ENCODE measurements at regions not wholly inside any gene's neighbourhood (a gene's known extent, or its start where the extent isn't known, plus 50 kb on each side); places are given as distances from the start of the nearest gene placed in this dataset.

DNA sequence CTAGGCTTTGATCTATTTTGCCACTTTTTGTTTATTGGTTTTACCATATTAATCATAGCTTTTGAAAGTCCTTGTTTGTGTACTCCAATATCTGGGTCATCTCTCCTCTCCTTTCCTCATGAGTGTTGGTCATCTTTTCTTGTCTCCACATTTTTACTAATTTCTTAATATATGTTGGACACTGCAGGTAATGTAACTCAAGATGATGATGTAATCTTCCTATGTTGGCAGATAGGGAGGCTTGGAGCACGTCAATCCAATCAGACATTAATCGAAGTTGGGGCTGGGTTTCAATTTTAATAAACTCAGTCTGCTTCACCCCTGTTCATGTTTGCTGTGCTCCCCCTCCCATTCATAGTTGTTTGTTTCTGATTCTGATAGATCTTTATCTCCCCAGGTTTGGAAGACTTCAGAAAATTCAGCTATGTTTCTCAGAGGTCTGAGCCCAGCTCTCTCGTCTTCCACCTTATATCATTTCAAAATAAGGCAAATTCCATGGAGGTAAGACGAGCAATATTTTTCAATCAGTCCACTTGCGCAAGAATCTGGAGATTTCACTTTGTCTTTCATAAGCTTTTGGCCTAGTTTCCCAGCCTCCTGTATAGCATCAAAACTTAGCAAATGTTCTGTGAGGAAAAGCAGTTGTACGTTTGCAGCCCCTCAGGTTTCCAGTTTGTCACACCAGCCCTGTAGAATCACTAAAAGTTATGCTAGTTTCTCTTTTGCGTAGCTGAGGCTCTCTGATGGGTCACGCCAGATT, 504.1 kb downstream of the TMTC2 start:
- no peak for DNase-seq (ENCODE audit: low read depth)

DNA sequence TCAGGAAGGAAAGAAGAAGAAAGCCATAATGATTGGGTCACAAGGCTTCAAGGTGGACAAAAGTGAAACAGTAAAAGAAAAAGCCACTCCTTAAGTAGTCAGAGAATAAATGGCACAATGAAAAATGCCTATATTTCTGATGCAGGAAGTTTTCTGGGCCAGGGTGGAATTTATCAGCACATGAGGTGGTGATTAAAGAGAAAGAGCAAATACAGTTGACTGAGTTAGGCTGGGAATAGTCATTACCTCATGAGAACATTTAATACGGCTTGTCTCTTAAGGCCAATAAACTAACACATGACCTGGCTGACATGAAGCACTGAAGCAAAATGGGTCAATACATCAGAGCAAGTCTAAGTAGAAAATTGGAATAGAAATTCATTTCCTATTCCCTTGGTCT, 499.7 kb downstream of the TMTC2 start:
- no peak for DNase-seq (ENCODE audit: low read depth)

DNA sequence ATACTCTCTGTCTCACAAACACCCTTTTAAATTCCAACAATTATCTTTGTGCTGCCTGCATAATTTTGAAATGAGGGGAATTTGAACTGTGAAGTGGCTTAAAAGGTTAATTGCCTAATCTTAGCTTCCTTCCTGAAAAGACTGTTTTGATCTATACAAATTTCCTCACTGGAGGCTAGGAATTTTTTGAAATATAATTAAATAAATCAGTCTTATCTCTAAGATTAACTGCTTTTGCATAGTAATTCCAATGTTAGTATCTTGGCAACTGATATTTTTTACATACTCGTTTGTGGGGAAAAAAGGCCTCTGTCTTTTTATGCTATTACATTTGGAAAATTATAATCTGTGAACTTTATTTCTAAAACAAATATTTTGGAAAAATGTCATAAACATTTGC, 498.5 kb downstream of the TMTC2 start:
- DNase-seq (ENCODE audit: low read depth) = no peak

Measured in myocyte (in vitro differentiated cells).